Tibial nerve (tissue), 4 donors: ENCODE measurements at regions not wholly inside any gene's neighbourhood (a gene's known extent, or its start where the extent isn't known, plus 50 kb on each side); places are given as distances from the start of the nearest gene placed in this dataset.

ENCODE experiments used
- CTCF ChIP-seq, 5 experiments: fragments of 200-600 bp in 3 of 5; fragments of 450-650 bp in 2 of 5; sonication (generic) in 3 of 5; IDR thresholded peaks; one replicate each; pipeline ENCODE4 v1.5.1; 2016 to 2019; ENCODE audit warnings: antibody characterized with exemption in 5 of 5, mild to moderate bottlenecking in 3 of 5, moderate library complexity in 2 of 5
- EP300 ChIP-seq, 2 donors: sonication (generic); formaldehyde crosslinking; IDR thresholded peaks; one replicate each; pipeline ENCODE4 v1.6.1; 2017; ENCODE audit warnings: antibody characterized with exemption in 2 of 2, mild to moderate bottlenecking in 1 of 2
- POLR2A ChIP-seq, 2 donors: fragments of 450-650 bp; IDR thresholded peaks; one replicate each; pipeline ENCODE4 v1.6.1; 2017; ENCODE audit warnings: antibody characterized with exemption in 2 of 2, mild to moderate bottlenecking in 2 of 2, moderate library complexity in 2 of 2

GRCh38 chr3:180358179-180358578 lies 243.8 kb upstream of the TTC14 start:
- TF ChIP-seq CTCF (IDR thresholded peaks at IDR 0.05), result no peak
- no peak for TF ChIP-seq POLR2A (IDR thresholded peaks at IDR 0.05)
- TF ChIP-seq EP300 (IDR thresholded peaks at IDR 0.05), result no peak
